Right ventricle myocardium inferior (tissue), 1 donor: ENCODE measurements at regions not wholly inside any gene's neighbourhood (a gene's known extent, or its start where the extent isn't known, plus 50 kb on each side); places are given as distances from the start of the nearest gene placed in this dataset.
A peak's percentile ranks its signal among the peaks of the same experiment; 100 is the strongest.
"Not testable (repeated sequence)": the region's sequence is repeated elsewhere in the genome, so short reads cannot be mapped to it uniquely, and the experiment has no call there.

Experiments
- ATAC-seq: fragments of 200-7000 bp; cut with Tn5 transposase; one replicate; pipeline ENCODE4 v1.9.1; 2020; ENCODE audit warnings: mild to moderate bottlenecking, moderate library complexity
- DNase-seq: peaks from one replicate; pipeline ENCODE4 v3.0.0; 2021; ENCODE audit errors: missing footprints
- intact Hi-C: fragments of 100-400 bp; cut with DNase I; formaldehyde crosslinking; loops from one replicate; pipeline ENCODE4 v1.11.0; 2022
- donor health status: DM: no; HTN: yes; CAD: no; lungs with severe emphysema.

GRCh38 chr2:65944213-65944612, 490.7 kb upstream of the MEIS1 start:
- intact Hi-C loops, result no loop called here
- DNase-seq (no peak), ATAC-seq (no peak)

- ATAC-seq (no peak), DNase-seq (no peak)
- intact Hi-C loops, result no loop called here
These were observed 491.7 kb upstream of the MEIS1 start for GRCh38 chr2:65943099-65943786.

GRCh38 chr2:65940856-65941255, 494.1 kb upstream of the MEIS1 start:
- intact Hi-C loops, result no loop called here
- no peak for ATAC-seq

GRCh38 chr2:65939687-65940086, 495.2 kb upstream of the MEIS1 start:
- intact Hi-C loops, result no loop called here
- ATAC-seq (no peak), DNase-seq (no peak)

More at GRCh38 chr2:65940856-65941255, 494.1 kb upstream of the MEIS1 start:
- no peak for DNase-seq

GRCh38 chr2:65937379-65938160, 497.4 kb upstream of the MEIS1 start:
- no peak for DNase-seq
- intact Hi-C loops, result no loop called here
- ATAC-seq, result no peak

GRCh38 chr2:65934992-65935629, 499.8 kb upstream of the MEIS1 start:
- DNase-seq (no peak), ATAC-seq (no peak)
- intact Hi-C loops, result no loop called here

- ATAC-seq, result no peak
- no peak for DNase-seq
- intact Hi-C loops, result no loop called here
These were observed 500.2 kb upstream of the SPRED2 start for GRCh38 chr2:65932571-65932970.

GRCh38 chr2:65931056-65931455, 498.7 kb upstream of the SPRED2 start:
- intact Hi-C loops, result no loop called here
- ATAC-seq, result no peak
- DNase-seq, result no peak

GRCh38 chr2:65930259-65930658, 497.9 kb upstream of the SPRED2 start:
- DNase-seq (no peak), ATAC-seq (no peak)
- intact Hi-C loops, result no loop called here

- intact Hi-C loops, ATAC-seq, DNase-seq: not testable (repeated sequence)
These were observed 497.3 kb upstream of the SPRED2 start for GRCh38 chr2:65929664-65930063.

GRCh38 chr2:65922794-65923193, 490.4 kb upstream of the SPRED2 start:
- DNase-seq (no peak), ATAC-seq (peak; percentile 75)
- intact Hi-C loops, result no loop called here

GRCh38 chr2:65922030-65922429, 489.6 kb upstream of the SPRED2 start:
- DNase-seq (no peak), ATAC-seq (no peak)
- intact Hi-C loops, result no loop called here

GRCh38 chr2:65921116-65921515, 488.7 kb upstream of the SPRED2 start:
- intact Hi-C loops, result no loop called here
- DNase-seq (no peak), ATAC-seq (no peak)

GRCh38 chr2:65920659-65921058, 488.3 kb upstream of the SPRED2 start:
- ATAC-seq (no peak), DNase-seq (no peak)
- intact Hi-C loops, result no loop called here

- DNase-seq (no peak), ATAC-seq (no peak)
- intact Hi-C loops, result no loop called here
These were observed 487.3 kb upstream of the SPRED2 start for GRCh38 chr2:65919550-65920188.

- no peak for DNase-seq
These were observed 486.4 kb upstream of the SPRED2 start for GRCh38 chr2:65918760-65919187.

GRCh38 chr2:65917986-65918385, 485.6 kb upstream of the SPRED2 start:
- intact Hi-C loops, result no loop called here
- no peak for DNase-seq
- ATAC-seq, result no peak

More at GRCh38 chr2:65918760-65919187, 486.4 kb upstream of the SPRED2 start:
- ATAC-seq, result no peak
- intact Hi-C loops, result no loop called here

GRCh38 chr2:65916785-65917295, 484.4 kb upstream of the SPRED2 start:
- ATAC-seq (no peak), DNase-seq (no peak)
- intact Hi-C loops, result no loop called here

GRCh38 chr2:65916177-65916576, 483.8 kb upstream of the SPRED2 start:
- DNase-seq (no peak), ATAC-seq (no peak)
- intact Hi-C loops, result no loop called here
